ENCODE measurements at regions not wholly inside any gene's neighbourhood (a gene's known extent, or its start where the extent isn't known, plus 50 kb on each side); places are given as distances from the start of the nearest gene placed in this dataset.
A peak's percentile ranks its signal among the peaks of the same experiment; 100 is the strongest.

DNA sequence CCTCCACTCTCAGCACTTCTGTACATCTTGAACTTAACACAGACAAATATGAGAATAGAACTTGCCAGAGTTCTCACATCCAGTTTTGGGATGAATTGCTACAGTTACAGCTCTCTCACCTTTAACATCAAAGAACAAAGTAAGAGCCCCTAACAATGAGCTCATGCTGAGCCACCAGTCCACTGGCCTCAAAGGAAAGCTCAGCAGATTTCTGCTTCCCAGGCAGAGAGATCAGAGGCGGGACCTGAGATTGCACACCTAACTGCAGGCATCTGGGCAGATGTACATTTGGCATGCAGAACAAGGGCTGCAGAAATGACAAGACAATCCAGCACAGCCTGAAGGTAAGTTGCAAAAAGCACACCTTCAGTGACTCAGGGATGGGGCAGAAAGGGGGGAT, 300.9 kb downstream of the MRPS30 start:
- H3K4me3 Mint-ChIP-seq, result no peak overlapping the region
- H4K20me1 ChIP-seq (ENCODE audit: low read depth), result no peaks in the 10 kb centered on the region
- no peak for TF ChIP-seq EZH2 (IDR thresholded peaks at IDR 0.05)
- H3K27me3 ChIP-seq, result no peaks in the 10 kb centered on the region
- H3K9ac ChIP-seq, result no peak overlapping the region
- H3K9me3 Mint-ChIP-seq, result no peaks in the 10 kb centered on the region
- H3K27ac ChIP-seq, result no peak overlapping the region
- DNase-seq (ENCODE audit: low spot score), result no peak
- no peaks in the 10 kb centered on the region for H3K9me3 ChIP-seq (ENCODE audit: low read depth)
- H3K4me3 ChIP-seq, result no peak overlapping the region
- no peak overlapping the region for H2AFZ ChIP-seq (replicated peaks)
- H3K4me1 ChIP-seq, result peaks cover 31% of the 10 kb centered on the region
- H3K27me3 Mint-ChIP-seq (ENCODE audit: insufficient read depth, low read depth), result peaks cover 3% of the 10 kb centered on the region
- H3F3A ChIP-seq (ENCODE audit: low read depth), result no peaks in the 10 kb centered on the region
- no peaks in the 10 kb centered on the region for H3K36me3 ChIP-seq
- no peaks in the 10 kb centered on the region for H3K79me2 ChIP-seq (ENCODE audit: low read depth)
- H3K36me3 Mint-ChIP-seq, result no peaks in the 10 kb centered on the region
- no peak overlapping the region for H3K27ac Mint-ChIP-seq
- H3K4me1 Mint-ChIP-seq, result peaks cover 17% of the 10 kb centered on the region
- no peak overlapping the region for H3K4me2 ChIP-seq

DNA sequence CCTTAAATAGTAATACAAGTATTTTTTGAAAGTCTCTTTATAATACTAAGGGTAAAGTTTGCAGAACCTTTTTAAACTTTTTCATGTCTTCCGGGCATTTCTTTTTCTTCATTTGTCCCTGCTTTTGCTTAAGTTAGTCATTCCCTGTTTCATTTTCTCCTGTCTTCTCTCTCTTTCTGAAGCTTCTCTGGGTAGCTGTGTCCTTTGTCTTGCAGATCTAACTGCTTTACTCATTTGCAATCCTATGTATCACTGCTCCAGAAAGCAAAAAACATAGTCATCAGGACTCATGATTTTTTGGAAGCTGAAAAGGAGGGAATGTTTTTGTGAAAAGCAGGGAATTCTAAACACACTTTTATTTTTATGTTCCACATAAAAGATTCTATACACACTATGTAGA, 301.7 kb downstream of the MRPS30 start:
- Histone ChIP-seq H4K20me1 (ENCODE audit: low read depth) (no peaks in the 10 kb centered on the region), H3K4me3 (no peak overlapping the region), H3K4me1 (peaks cover 31% of the 10 kb centered on the region), H3K27ac (no peak overlapping the region), H3K9ac (no peak overlapping the region), H3K9me3 (ENCODE audit: low read depth) (no peaks in the 10 kb centered on the region), H3K79me2 (ENCODE audit: low read depth) (no peaks in the 10 kb centered on the region), H2AFZ (replicated peaks) (peak overlapping the region; percentile 29), H3K36me3 (no peaks in the 10 kb centered on the region), H3K4me2 (no peak overlapping the region), H3K27me3 (no peaks in the 10 kb centered on the region), H3F3A (ENCODE audit: low read depth) (no peaks in the 10 kb centered on the region)
- no peak for DNase-seq (ENCODE audit: low spot score)
- H3K4me3 Mint-ChIP-seq, result no peak overlapping the region
- TF ChIP-seq CTCF (IDR thresholded peaks at IDR 0.05) (no peak), EZH2 (IDR thresholded peaks at IDR 0.05) (no peak), EZH2phosphoT487 (IDR thresholded peaks at IDR 0.05) (no peak)
- peaks cover 17% of the 10 kb centered on the region for H3K4me1 Mint-ChIP-seq
- peaks cover 3% of the 10 kb centered on the region for H3K27me3 Mint-ChIP-seq (ENCODE audit: insufficient read depth, low read depth)
- H3K9me3 Mint-ChIP-seq, result no peaks in the 10 kb centered on the region
- no peaks in the 10 kb centered on the region for H3K36me3 Mint-ChIP-seq
- no peak overlapping the region for H3K27ac Mint-ChIP-seq

DNA sequence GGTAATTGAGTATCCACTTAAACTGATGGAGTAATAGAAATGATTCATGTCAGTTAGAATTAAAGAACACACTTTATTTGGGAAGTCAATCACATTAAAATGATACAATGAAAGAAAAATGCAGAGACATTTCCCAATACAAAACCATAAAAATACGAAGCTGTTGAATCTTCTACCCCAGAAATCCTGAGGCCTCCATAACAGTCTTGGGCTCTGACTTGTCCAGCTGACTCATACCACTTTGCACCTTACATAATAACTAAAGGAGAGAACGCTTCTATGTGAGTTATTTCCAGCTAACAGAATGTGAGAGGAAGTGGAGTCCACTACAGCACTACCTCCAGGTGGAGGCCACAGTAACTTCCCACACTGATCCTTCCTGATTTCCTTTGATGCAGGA, 305.0 kb downstream of the MRPS30 start:
- H2AFZ ChIP-seq (replicated peaks), result no peak overlapping the region
- no peaks in the 10 kb centered on the region for H3F3A ChIP-seq (ENCODE audit: low read depth)
- no peak overlapping the region for H3K27ac ChIP-seq
- Mint-ChIP-seq H3K27me3 (ENCODE audit: insufficient read depth, low read depth) (peaks cover 3% of the 10 kb centered on the region), H3K27ac (no peak overlapping the region), H3K9me3 (peaks cover 5% of the 10 kb centered on the region), H3K4me3 (no peak overlapping the region), H3K36me3 (no peaks in the 10 kb centered on the region), H3K4me1 (peaks cover 17% of the 10 kb centered on the region)
- no peak for DNase-seq (ENCODE audit: low spot score)
- no peak overlapping the region for H3K9ac ChIP-seq
- no peak overlapping the region for H3K4me2 ChIP-seq
- no peaks in the 10 kb centered on the region for H4K20me1 ChIP-seq (ENCODE audit: low read depth)
- no peaks in the 10 kb centered on the region for H3K36me3 ChIP-seq
- peaks cover 31% of the 10 kb centered on the region for H3K4me1 ChIP-seq
- no peaks in the 10 kb centered on the region for H3K27me3 ChIP-seq
- H3K79me2 ChIP-seq (ENCODE audit: low read depth), result no peaks in the 10 kb centered on the region
- TF ChIP-seq EZH2phosphoT487 (IDR thresholded peaks at IDR 0.05), result no peak
- no peak for TF ChIP-seq CTCF (IDR thresholded peaks at IDR 0.05)
- TF ChIP-seq EZH2 (IDR thresholded peaks at IDR 0.05), result no peak
- H3K9me3 ChIP-seq (ENCODE audit: low read depth), result no peaks in the 10 kb centered on the region
- H3K4me3 ChIP-seq, result no peak overlapping the region

DNA sequence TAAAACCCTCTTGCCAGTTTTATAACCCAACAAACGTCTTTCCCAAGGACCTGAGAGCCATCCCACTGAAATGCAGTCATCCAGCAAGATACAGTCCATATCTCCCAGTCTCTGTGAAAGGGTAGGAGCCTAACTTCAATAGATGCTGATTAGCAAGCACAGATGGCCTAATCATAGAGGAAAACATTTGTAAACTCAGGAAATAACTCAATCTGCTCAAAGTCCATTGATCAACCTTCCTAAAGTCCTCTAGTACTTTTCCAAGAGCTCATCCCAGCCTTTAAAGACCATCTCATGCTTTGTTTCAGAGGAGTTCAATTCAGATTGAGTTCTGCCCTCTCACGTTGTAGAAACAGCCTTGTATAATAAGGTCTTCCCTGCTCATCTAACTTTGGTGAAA, 324.2 kb downstream of the MRPS30 start:
- TF ChIP-seq EZH2phosphoT487 (IDR thresholded peaks at IDR 0.05) (no peak), EZH2 (IDR thresholded peaks at IDR 0.05) (no peak), CTCF (IDR thresholded peaks at IDR 0.05) (no peak)
- Mint-ChIP-seq H3K36me3 (no peaks in the 10 kb centered on the region), H3K27ac (no peak overlapping the region), H3K9me3 (no peaks in the 10 kb centered on the region), H3K4me3 (no peak overlapping the region), H3K27me3 (ENCODE audit: insufficient read depth, low read depth) (no peaks in the 10 kb centered on the region), H3K4me1 (no peaks in the 10 kb centered on the region)
- H3K4me3 ChIP-seq, result no peak overlapping the region
- no peak for DNase-seq (ENCODE audit: low spot score)
- H3K4me2 ChIP-seq, result no peak overlapping the region
- no peaks in the 10 kb centered on the region for H3K79me2 ChIP-seq (ENCODE audit: low read depth)
- H3K9ac ChIP-seq, result no peak overlapping the region
- H3K27me3 ChIP-seq, result no peaks in the 10 kb centered on the region
- no peaks in the 10 kb centered on the region for H3F3A ChIP-seq (ENCODE audit: low read depth)
- no peaks in the 10 kb centered on the region for H3K9me3 ChIP-seq (ENCODE audit: low read depth)
- no peaks in the 10 kb centered on the region for H4K20me1 ChIP-seq (ENCODE audit: low read depth)
- no peaks in the 10 kb centered on the region for H3K36me3 ChIP-seq
- H3K4me1 ChIP-seq, result no peaks in the 10 kb centered on the region
- no peak overlapping the region for H2AFZ ChIP-seq (replicated peaks)
- H3K27ac ChIP-seq, result no peak overlapping the region

All from neural progenitor cell (in vitro differentiated cells).